A673 (cell line): ENCODE measurements at regions not wholly inside any gene's neighbourhood (a gene's known extent, or its start where the extent isn't known, plus 50 kb on each side); places are given as distances from the start of the nearest gene placed in this dataset.

Experiments used
- BruUV-seq: library from RNA; stranded (reverse); fragments of 400-500 nt; replicated peaks from 2 replicates; lab custom pipeline; 2021; lab: Mats Ljungman, UMichigan
- CTCF ChIA-PET: fragments of 300-600 bp; sonication (Branson Sonifier 250); formaldehyde crosslinking; loops from one replicate; lab custom pipeline; 2022; ENCODE audit warnings: antibody characterized with exemption; lab: Charles Lee
- POLR2A ChIA-PET: fragments of 300-600 bp; sonication (Branson Sonifier 250); formaldehyde crosslinking; loops from one replicate; lab custom pipeline; 2022; ENCODE audit warnings: antibody characterized with exemption; ENCODE audit not compliant: low non-redundant PET; lab: Charles Lee
- DNase-seq: peaks from one replicate; pipeline ENCODE4 v3.0.0-alpha.2; 2015; ENCODE audit warnings: low spot score
- H3K27ac ChIP-seq: fragments of 200-600 bp; sonication (generic); 2 replicates; pipeline ENCODE4 v1.5.1; 2016; ENCODE audit warnings: mixed run types, low read depth, mild to moderate bottlenecking, mixed read lengths, antibody characterized with exemption, low read length; ENCODE audit not compliant: poor library complexity, severe bottlenecking
- H3K27me3 ChIP-seq: fragments of 200-600 bp; sonication (generic); replicated peaks from 2 replicates; pipeline ENCODE4 v1.6.1; 2017; ENCODE audit warnings: mixed run types, low read depth, mild to moderate bottlenecking, mixed read lengths, antibody characterized with exemption, low read length; ENCODE audit not compliant: insufficient read depth, poor library complexity
- H3K36me3 ChIP-seq: fragments of 200-600 bp; sonication (generic); 2 replicates; pipeline ENCODE4 v1.6.1; 2016; ENCODE audit warnings: mixed run types, mild to moderate bottlenecking, mixed read lengths, antibody characterized with exemption, low read length; ENCODE audit not compliant: insufficient read depth, poor library complexity, severe bottlenecking
- H3K4me1 ChIP-seq: fragments of 200-600 bp; sonication (generic); 2 replicates; pipeline ENCODE4 v1.6.1; 2017; ENCODE audit warnings: mixed run types, mild to moderate bottlenecking, mixed read lengths, antibody characterized with exemption, low read length; ENCODE audit not compliant: insufficient read depth, poor library complexity, severe bottlenecking
- H3K4me3 ChIP-seq: fragments of 200-600 bp; sonication (generic); 2 replicates; pipeline ENCODE4 v1.5.1; 2016; ENCODE audit warnings: low read depth, mixed run types, mild to moderate bottlenecking, mixed read lengths, low read length; ENCODE audit not compliant: poor library complexity, severe bottlenecking
- H3K9me3 ChIP-seq: fragments of 200-600 bp; sonication (generic); 2 replicates; pipeline ENCODE4 v1.6.1; 2016; ENCODE audit warnings: mixed run types, low read depth, mild to moderate bottlenecking, mixed read lengths, antibody characterized with exemption, low read length; ENCODE audit not compliant: poor library complexity, severe bottlenecking
- CTCF ChIP-seq: fragments of 300-800, 200-600 bp; sonication (generic); conservative IDR thresholded peaks from 2 replicates; pipeline ENCODE4 v1.5.1; 2017; ENCODE audit warnings: low read depth, mild to moderate bottlenecking, antibody characterized with exemption, low read length, moderate library complexity, mixed read lengths
- EZH2 ChIP-seq: fragments of 200-600 bp; sonication (generic); IDR thresholded peaks from 2 replicates; pipeline ENCODE4 v1.6.1; 2017; ENCODE audit warnings: borderline replicate concordance, low read depth, mild to moderate bottlenecking, mixed read lengths, antibody characterized with exemption, low read length; ENCODE audit not compliant: poor library complexity, severe bottlenecking
- intact Hi-C: fragments of 100-400 bp; cut with micrococcal nuclease; formaldehyde crosslinking; loops from one replicate; pipeline ENCODE4 v1.10.0; 2022; ENCODE audit not compliant: unreplicated experiment

- no peak for DNase-seq
- no peaks in the 10 kb centered on the region for H3K4me1 ChIP-seq
- no TSS peak for BruUV-seq
These were observed 409.7 kb downstream of the GLUD2 start for GRCh38 chrX:121457096-121457495.

GRCh38 chrX:121479406-121479805 lies 432.0 kb downstream of the GLUD2 start:
- no TSS peak for BruUV-seq
- Histone ChIP-seq H3K4me3 (no peak overlapping the region), H3K4me1 (no peaks in the 10 kb centered on the region), H3K9me3 (no peaks in the 10 kb centered on the region), H3K27me3 (no peaks in the 10 kb centered on the region), H3K36me3 (no peaks in the 10 kb centered on the region), H3K27ac (no peak overlapping the region)
- peak; percentile 15 for DNase-seq
- TF ChIP-seq EZH2, result no peak
- TF ChIP-seq CTCF, result peak; percentile 17; the same call in 1 of the 2 replicates
- intact Hi-C loops, result no loop called here
- POLR2A ChIA-PET, result no interaction called here
- CTCF ChIA-PET, result no interaction called here

More at GRCh38 chrX:121457096-121457495, 409.7 kb downstream of the GLUD2 start:
- no peak overlapping the region for H3K4me3 ChIP-seq
- H3K9me3 ChIP-seq, result no peaks in the 10 kb centered on the region
- ChIA-PET POLR2A (no interaction called here), CTCF (no interaction called here)
- intact Hi-C loops, result no loop called here
- no peaks in the 10 kb centered on the region for H3K27me3 ChIP-seq
- H3K27ac ChIP-seq, result no peak overlapping the region
- TF ChIP-seq EZH2, result no peak
- no peak for TF ChIP-seq CTCF
- H3K36me3 ChIP-seq, result no peaks in the 10 kb centered on the region

GRCh38 chrX:121496966-121497365 lies 449.6 kb downstream of the GLUD2 start:
- intact Hi-C loops, result no loop called here
- no peak for DNase-seq
- CTCF ChIA-PET, result no interaction called here
- no peaks in the 10 kb centered on the region for H3K36me3 ChIP-seq
- no peaks in the 10 kb centered on the region for H3K9me3 ChIP-seq
- no peak overlapping the region for H3K27ac ChIP-seq
- no TSS peak for BruUV-seq
- no peaks in the 10 kb centered on the region for H3K27me3 ChIP-seq
- H3K4me3 ChIP-seq, result no peak overlapping the region
- POLR2A ChIA-PET, result no interaction called here
- H3K4me1 ChIP-seq, result no peaks in the 10 kb centered on the region
- TF ChIP-seq EZH2, result no peak
- no peak for TF ChIP-seq CTCF
